ENCODE measurements at regions not wholly inside any gene's neighbourhood (a gene's known extent, or its start where the extent isn't known, plus 50 kb on each side); places are given as distances from the start of the nearest gene placed in this dataset.

DNA sequence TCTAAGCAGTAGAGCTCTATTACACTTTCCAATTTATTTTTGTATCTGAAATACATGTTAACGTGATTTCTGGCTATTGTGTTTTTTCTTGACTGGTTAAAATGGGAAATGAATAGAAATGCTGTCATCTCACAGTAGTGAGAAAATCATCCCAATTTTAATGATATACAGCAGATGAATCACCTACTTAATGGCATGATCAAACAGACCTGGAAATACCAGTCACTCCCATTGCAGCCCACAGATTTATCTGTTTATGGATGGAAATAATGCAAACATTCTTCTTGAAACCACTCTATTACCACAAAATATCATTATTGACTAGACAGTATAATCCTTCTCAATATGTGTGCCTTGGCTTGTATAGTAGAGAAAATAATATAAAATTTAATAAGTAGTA lies 497.8 kb upstream of the ADAMTS5 start:
- DNase-seq = no peak

DNA sequence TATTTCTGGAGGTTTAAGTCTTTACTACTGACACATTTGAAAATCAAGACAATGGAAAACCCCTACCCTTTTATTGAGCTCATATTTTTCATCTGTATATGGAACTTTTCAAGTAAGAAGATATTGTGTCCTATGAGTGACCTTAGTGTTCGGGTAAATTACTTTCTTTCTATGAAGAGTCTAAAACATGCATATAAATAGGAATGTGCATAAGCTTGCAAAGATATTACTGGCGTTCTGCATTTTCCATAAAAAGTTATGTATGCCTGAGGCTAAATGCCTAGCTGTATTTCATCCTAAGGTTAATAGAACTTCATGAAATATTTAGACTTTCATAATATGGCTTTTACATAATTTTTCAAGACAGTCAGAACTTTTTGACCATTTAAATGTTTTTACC lies 495.8 kb upstream of the ADAMTS5 start:
- no peak for DNase-seq

DNA sequence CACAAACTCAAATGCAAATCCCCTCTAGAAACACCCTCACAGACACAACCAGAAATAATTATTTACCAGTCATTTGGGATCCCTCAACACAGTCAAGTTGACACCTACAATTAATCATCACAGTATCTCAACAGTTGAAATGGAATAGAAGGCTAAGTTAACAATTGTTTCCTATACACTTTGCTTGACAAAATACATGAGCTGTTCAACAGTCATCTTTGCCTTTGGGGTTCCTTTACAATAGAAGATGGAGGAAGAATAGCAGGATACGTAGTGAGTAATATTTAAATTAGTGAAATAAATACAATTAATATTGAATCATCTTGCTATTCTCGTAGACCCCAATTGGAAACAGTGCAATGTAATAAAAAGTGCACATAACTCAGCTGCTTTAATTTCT lies 487.3 kb upstream of the ADAMTS5 start:
- DNase-seq = no peak

DNA sequence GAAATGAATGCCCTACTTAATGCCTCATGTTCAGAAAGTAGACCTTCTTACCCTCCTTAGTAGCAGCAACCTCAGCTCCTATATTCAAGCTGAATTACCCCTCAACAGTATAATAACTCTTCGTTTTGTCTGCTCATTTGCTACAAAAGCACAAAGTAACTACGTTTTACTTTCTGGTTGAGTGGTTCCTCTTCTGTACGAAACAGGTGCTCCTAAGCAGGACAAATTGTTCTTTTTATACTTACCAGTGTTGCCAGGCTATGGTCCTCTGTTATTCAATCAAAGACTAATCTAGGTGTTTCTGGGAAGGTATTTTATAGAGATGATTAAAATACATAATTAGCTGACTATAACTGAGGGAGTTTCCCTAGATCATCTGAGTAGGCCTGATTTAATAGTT lies 484.2 kb upstream of the ADAMTS5 start:
- DNase-seq = no peak

DNA sequence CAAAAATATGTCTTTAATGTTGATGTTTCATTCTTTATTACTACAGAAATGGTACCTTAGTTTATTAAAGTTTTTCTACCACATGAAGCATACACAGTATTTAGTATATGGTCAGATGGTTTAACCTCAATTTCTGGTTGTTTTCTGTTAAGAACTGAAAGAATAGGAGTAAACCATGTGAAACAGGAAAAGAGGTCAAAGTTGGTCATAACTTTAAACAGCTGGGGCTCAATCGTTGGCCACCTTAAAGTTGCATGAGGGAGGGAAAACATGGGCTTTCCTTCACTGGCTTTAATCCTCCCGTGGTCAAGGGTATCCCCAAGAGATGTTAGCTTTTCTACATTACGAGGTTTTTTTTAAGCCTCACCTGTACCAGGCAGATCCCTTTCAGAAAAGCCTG lies 483.3 kb upstream of the ADAMTS5 start:
- DNase-seq = no peak

DNA sequence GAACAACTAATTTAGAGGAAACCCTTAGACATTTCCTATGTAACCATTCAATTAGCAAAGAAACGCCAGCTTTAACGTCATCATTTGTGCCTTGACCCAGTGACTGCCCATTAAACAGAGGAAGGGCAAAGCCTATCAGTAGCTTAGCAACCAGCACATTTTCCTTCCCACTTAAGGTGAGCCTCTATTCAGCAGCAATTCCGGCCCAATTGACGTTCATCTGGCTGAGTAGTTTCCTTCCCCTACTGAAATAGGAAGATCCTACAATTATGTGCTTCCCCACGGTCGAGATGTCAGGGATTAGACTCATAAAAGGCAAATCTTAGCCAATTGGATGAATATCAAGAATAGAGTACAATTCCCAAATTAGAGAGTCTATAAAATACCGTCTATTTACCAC lies 482.1 kb upstream of the ADAMTS5 start:
- DNase-seq = peak in 1 of 3 donors; percentile 36

DNA sequence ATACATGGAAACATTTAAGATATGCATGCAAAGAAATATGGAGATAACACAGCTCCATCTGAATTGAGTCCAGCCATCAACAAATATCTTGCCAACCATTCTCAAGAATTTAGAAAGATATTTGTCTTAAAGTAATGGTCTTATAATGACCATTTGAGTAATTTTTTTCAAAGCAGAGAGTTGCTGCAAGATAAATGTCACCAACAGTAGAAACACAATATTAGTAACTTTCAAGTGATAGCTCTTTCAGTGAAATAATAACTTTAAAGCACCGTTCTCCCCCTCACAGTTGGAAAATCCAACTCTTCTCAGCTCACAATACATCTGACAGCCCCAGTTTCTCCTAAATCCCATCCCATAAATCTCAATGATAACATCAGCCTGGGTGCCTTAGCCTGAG lies 481.0 kb upstream of the ADAMTS5 start:
- no peak for DNase-seq

GRCh38 chr21:27429710-27430341 lies 462.9 kb upstream of the ADAMTS5 start:
- peak; percentile 69 to 84 (median 72) for DNase-seq

DNA sequence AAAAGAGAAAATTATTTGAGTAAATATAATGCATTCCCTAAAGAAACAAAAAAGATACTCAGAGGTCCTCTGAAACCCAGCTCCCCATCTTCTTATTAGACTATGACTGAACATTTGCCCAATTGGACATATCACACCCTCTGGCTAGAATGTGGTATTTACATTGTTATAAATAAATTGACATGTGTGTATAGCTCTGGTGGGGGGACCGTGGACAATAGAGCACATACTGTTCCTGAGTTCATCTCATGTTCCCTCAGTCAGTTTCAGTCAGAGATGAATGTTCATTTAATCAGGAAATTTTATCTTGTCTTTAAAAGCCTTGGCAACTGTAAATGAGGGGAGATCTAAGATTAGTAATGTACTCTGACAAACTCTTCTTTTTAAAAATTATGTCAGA lies 459.3 kb upstream of the ADAMTS5 start:
- peak in 1 of 3 donors; percentile 49 for DNase-seq

GRCh38 chr21:27425574-27425973 lies 458.7 kb upstream of the ADAMTS5 start:
- peak in 1 of 3 donors; percentile 37 for DNase-seq

DNA sequence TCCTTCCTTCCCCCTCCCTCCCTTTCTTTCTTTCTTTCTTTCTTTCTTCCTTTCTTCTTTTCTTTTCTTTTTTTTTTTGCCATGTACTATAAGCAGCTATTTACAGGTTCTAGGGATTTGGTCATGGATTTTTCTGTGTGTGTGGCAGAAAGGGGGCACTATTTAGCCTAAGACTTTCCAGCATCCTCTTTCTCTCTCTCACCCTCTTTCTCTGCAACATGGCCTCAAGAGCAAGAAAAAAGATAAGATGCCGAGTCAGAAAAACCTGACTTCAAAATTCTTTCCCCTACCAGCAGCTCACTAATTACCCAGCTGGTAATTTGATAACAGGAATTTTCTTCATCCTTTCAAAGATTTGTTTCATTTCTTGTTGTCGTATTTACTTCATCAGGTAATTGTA lies 458.3 kb upstream of the ADAMTS5 start:
- no peak for DNase-seq

DNA sequence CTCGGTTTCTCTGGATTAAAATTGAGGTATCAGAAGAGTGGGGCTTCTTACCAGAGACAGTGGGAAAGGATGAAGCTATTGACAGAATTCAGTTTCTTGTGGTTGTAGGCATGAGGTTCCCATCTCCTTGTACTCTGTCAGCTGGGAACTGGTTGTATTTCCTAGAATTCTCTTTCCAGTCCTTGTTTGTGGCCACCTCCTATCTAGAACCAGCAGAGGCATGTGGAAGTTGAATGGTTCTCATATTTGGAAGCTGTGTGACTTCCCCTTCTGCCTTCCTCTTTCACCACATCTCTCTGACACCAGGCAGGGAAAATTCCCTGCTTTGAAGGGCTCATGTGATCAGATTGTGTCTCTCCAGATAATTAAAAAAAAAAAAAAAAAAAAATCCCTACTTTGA lies 457.7 kb upstream of the ADAMTS5 start:
- no peak for DNase-seq

GRCh38 chr21:27423906-27424595 lies 457.2 kb upstream of the ADAMTS5 start:
- DNase-seq = no peak

- DNase-seq = peak in 2 of 3 donors; percentile 34 to 36
Observed at GRCh38 chr21:27423038-27423437, 456.1 kb upstream of the ADAMTS5 start.

GRCh38 chr21:27422435-27422834 lies 455.5 kb upstream of the ADAMTS5 start:
- no peak for DNase-seq

- DNase-seq = no peak
Observed at GRCh38 chr21:27421654-27422053, 454.8 kb upstream of the ADAMTS5 start.

DNA sequence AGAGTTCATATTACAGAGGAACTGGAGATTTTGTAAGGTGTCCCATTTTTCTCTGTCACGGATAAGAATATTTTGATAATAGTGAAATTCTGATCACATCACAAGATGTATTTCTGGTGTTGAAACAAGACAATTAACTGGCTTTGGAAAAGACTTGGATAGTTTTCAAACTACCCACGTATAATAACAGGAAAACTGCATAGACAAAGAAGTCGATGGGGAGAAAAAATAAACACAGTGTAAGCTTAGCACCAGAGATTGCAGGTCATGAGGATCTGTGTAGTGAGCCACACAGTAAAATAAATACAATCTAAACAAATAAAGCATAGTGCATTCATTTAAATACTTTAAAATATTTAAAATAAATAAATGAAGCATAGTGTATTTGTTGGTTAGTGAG lies 452.3 kb upstream of the ADAMTS5 start:
- no peak for DNase-seq

DNA sequence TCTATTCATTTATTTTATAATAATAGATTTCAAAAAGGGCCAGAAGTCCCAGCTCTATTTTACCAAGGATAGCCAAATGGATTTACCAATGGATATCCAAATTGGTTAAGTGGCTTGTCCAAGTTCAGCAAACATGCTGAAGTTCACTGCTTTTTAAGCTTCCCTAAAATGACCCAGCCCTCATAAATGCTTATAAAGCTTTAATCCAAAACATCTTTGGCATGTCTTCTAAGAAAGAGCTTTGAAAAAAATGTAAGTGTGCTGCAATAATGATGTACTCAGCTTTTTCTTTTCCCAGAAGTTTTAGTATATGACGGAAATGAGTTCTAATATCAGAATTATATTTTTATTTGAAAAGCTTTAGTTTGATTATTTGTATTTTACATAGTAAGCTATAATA lies 451.5 kb upstream of the ADAMTS5 start:
- DNase-seq = no peak

DNA sequence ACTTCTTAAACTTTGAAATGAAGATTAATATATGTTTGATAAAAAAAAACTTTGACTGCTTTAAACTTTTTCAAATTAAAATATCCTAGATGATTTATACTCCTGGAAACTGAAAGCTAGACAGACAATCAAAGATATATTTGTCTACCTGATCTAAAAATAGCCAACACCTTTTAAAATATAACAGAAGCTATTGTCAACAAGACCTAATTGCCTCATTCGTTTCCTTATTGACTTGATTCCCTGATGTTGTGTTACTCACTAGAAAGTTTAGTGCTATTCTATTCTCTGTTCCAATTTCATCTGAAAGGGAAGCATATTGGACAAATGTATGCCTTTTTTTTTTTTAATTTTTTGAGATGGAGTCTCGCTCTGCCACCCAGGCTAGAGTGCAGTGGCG lies 445.6 kb upstream of the ADAMTS5 start:
- DNase-seq = no peak

DNA sequence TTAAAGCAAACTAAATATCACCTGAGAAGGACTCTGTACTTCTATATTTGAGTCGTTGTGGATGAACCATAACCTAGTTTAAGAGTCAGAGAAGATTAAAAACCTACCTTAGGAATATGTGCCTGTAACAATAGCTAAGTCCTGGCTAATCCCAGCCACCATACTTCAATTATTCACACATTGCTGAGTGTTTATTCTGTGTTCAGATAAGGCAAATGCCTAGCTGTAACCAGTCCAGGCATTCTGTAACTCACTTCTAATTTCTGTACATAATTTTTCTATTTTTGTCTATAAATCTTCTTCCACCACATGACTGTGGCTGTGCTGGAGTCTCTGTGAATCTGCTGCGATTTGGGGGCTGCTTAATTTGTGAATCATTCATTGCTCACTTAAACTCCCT lies 441.9 kb upstream of the ADAMTS5 start:
- no peak for DNase-seq

DNA sequence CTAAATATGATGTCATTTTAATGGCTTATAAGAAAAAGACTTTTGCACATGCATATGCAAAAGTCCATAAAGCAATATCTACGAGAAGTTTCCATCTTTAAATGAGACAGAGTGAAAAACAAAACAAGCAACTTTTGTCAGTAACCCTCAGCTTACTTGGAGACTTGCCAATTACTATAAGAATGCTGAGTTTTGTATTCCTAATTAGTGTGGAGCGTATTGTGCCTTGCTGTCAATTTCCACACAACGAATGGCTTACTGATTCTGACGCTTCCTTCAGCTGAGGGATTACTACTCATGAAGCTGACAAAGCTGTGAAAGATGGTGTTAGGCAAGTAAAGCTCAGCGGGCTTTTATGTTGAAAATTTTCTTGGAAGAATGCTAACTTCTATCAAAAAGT lies 440.4 kb upstream of the ADAMTS5 start:
- peak in 1 of 3 donors; percentile 49 for DNase-seq

GRCh38 chr21:27406300-27407009 lies 439.6 kb upstream of the ADAMTS5 start:
- peak; percentile 67 to 89 (median 74) for DNase-seq

GRCh38 chr21:27403011-27403410 lies 436.1 kb upstream of the ADAMTS5 start:
- no peak for DNase-seq
